ENCODE measurements at regions not wholly inside any gene's neighbourhood (a gene's known extent, or its start where the extent isn't known, plus 50 kb on each side); places are given as distances from the start of the nearest gene placed in this dataset.

GRCh38 chr5:114634967-114635901 lies 273.4 kb downstream of the KCNN2 start:
- TF ChIP-seq, protein P1, sequence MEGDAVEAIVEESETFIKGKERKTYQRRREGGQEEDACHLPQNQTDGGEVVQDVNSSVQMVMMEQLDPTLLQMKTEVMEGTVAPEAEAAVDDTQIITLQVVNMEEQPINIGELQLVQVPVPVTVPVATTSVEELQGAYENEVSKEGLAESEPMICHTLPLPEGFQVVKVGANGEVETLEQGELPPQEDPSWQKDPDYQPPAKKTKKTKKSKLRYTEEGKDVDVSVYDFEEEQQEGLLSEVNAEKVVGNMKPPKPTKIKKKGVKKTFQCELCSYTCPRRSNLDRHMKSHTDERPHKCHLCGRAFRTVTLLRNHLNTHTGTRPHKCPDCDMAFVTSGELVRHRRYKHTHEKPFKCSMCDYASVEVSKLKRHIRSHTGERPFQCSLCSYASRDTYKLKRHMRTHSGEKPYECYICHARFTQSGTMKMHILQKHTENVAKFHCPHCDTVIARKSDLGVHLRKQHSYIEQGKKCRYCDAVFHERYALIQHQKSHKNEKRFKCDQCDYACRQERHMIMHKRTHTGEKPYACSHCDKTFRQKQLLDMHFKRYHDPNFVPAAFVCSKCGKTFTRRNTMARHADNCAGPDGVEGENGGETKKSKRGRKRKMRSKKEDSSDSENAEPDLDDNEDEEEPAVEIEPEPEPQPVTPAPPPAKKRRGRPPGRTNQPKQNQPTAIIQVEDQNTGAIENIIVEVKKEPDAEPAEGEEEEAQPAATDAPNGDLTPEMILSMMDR (IDR thresholded peaks at IDR 0.05; ENCODE audit: insufficient read depth, low read length, poor library complexity, severe bottlenecking), result no peak
- H3K27me3 ChIP-seq (replicated peaks; ENCODE audit: control insufficient read depth, insufficient read depth, low read length), result no peaks in the 10 kb centered on the region
- DNase-seq (ENCODE audit: extremely low read depth, insufficient read length), result no peak
- no peak overlapping the region for H3K4me3 ChIP-seq (replicated peaks; ENCODE audit: low read depth, low read length)
- H3K36me3 ChIP-seq (ENCODE audit: control insufficient read depth, insufficient read depth, low read length), result no peaks in the 10 kb centered on the region

GRCh38 chr5:114634517-114634916 lies 272.6 kb downstream of the KCNN2 start:
- H3K36me3 ChIP-seq (ENCODE audit: control insufficient read depth, insufficient read depth, low read length), result no peaks in the 10 kb centered on the region
- TF ChIP-seq, protein P1 (IDR thresholded peaks at IDR 0.05; ENCODE audit: insufficient read depth, low read length, poor library complexity, severe bottlenecking), result no peak
- no peak overlapping the region for H3K4me3 ChIP-seq (replicated peaks; ENCODE audit: low read depth, low read length)
- H3K27me3 ChIP-seq (replicated peaks; ENCODE audit: control insufficient read depth, insufficient read depth, low read length), result no peaks in the 10 kb centered on the region
- no peak for DNase-seq (ENCODE audit: extremely low read depth, insufficient read length)

DNA sequence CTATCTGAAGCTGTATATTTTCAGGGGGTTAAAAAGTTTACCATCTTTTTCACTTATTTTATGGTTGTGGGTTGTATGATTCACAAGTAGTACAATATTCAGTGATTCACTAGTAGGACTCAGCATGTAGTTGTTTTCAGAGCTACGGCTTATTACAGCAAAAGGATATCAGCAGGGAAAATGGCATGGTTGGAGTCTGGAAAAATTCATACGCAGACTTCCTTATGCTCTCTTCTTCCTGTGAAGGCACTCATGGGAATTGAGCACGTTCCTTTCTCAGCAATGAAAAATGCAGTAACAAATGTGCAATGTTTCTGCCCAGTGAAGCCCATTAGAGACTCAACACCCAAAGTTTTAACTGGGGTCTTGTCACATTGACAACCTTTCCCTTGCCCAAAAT lies 250.5 kb downstream of the KCNN2 start:
- Histone ChIP-seq H3K27me3 (replicated peaks; ENCODE audit: control insufficient read depth, insufficient read depth, low read length) (no peaks in the 10 kb centered on the region), H3K36me3 (ENCODE audit: control insufficient read depth, insufficient read depth, low read length) (no peaks in the 10 kb centered on the region), H3K4me3 (replicated peaks; ENCODE audit: low read depth, low read length) (no peak overlapping the region)
- TF ChIP-seq, protein P1 (IDR thresholded peaks at IDR 0.05; ENCODE audit: insufficient read depth, low read length, poor library complexity, severe bottlenecking), result no peak
- no peak for DNase-seq (ENCODE audit: extremely low read depth, insufficient read length)

- Histone ChIP-seq H3K4me3 (replicated peaks; ENCODE audit: low read depth, low read length) (no peak overlapping the region), H3K36me3 (ENCODE audit: control insufficient read depth, insufficient read depth, low read length) (no peaks in the 10 kb centered on the region), H3K27me3 (replicated peaks; ENCODE audit: control insufficient read depth, insufficient read depth, low read length) (no peaks in the 10 kb centered on the region)
- DNase-seq (ENCODE audit: extremely low read depth, insufficient read length), result no peak
- TF ChIP-seq, protein P1 (IDR thresholded peaks at IDR 0.05; ENCODE audit: insufficient read depth, low read length, poor library complexity, severe bottlenecking), result no peak
Measured at GRCh38 chr5:114581136-114581535, 219.3 kb downstream of the KCNN2 start.

- no peak for DNase-seq (ENCODE audit: extremely low read depth, insufficient read length)
- H3K27me3 ChIP-seq (replicated peaks; ENCODE audit: control insufficient read depth, insufficient read depth, low read length), result no peaks in the 10 kb centered on the region
- TF ChIP-seq, protein P1 (IDR thresholded peaks at IDR 0.05; ENCODE audit: insufficient read depth, low read length, poor library complexity, severe bottlenecking), result no peak
- no peak overlapping the region for H3K4me3 ChIP-seq (replicated peaks; ENCODE audit: low read depth, low read length)
- no peaks in the 10 kb centered on the region for H3K36me3 ChIP-seq (ENCODE audit: control insufficient read depth, insufficient read depth, low read length)
Measured at GRCh38 chr5:114565871-114566270, 204.0 kb downstream of the KCNN2 start.
